ENCODE measurements at regions not wholly inside any gene's neighbourhood (a gene's known extent, or its start where the extent isn't known, plus 50 kb on each side); places are given as distances from the start of the nearest gene placed in this dataset.
"Not testable (repeated sequence)": the region's sequence is repeated elsewhere in the genome, so short reads cannot be mapped to it uniquely, and the experiment has no call there.

GRCh38 chrX:95762716-95763115 is 921.9 kb upstream of the DIAPH2 start:
- DNase-seq (ENCODE audit: low spot score), result no peak
- no peak for ATAC-seq

GRCh38 chrX:95764972-95765451 is 919.6 kb upstream of the DIAPH2 start:
- DNase-seq (ENCODE audit: low spot score) (no peak), ATAC-seq (peak; percentile 83)

GRCh38 chrX:95771198-95771597 is 913.4 kb upstream of the DIAPH2 start:
- not testable (repeated sequence) for DNase-seq (ENCODE audit: low spot score); ATAC-seq

- DNase-seq (ENCODE audit: low spot score), result no peak
- ATAC-seq, result no peak
These were observed 892.8 kb upstream of the DIAPH2 start for GRCh38 chrX:95791876-95792275.

GRCh38 chrX:95797344-95797743 is 887.3 kb upstream of the DIAPH2 start:
- no peak for DNase-seq (ENCODE audit: low spot score)
- no peak for ATAC-seq

GRCh38 chrX:95823796-95824195 is 860.8 kb upstream of the DIAPH2 start:
- no peak for DNase-seq (ENCODE audit: low spot score)
- ATAC-seq, result no peak

- no peak for ATAC-seq
- no peak for DNase-seq (ENCODE audit: low spot score)
These were observed 849.4 kb upstream of the DIAPH2 start for GRCh38 chrX:95835223-95835622.

- ATAC-seq (no peak), DNase-seq (ENCODE audit: low spot score) (no peak)
These were observed 848.1 kb upstream of the DIAPH2 start for GRCh38 chrX:95836517-95836916.

GRCh38 chrX:95841863-95842262 is 842.8 kb upstream of the DIAPH2 start:
- ATAC-seq, result no peak

GRCh38 chrX:95860127-95860526 is 824.5 kb upstream of the DIAPH2 start:
- DNase-seq (ENCODE audit: low spot score) (no peak), ATAC-seq (no peak)

More at GRCh38 chrX:95841863-95842262, 842.8 kb upstream of the DIAPH2 start:
- DNase-seq (ENCODE audit: low spot score), result no peak

GRCh38 chrX:95875661-95876060 is 809.0 kb upstream of the DIAPH2 start:
- no peak for DNase-seq (ENCODE audit: low spot score)

GRCh38 chrX:95878874-95879273 is 805.8 kb upstream of the DIAPH2 start:
- no peak for ATAC-seq
- DNase-seq (ENCODE audit: low spot score), result no peak

More at GRCh38 chrX:95875661-95876060, 809.0 kb upstream of the DIAPH2 start:
- ATAC-seq, result peak; percentile 39

- DNase-seq (ENCODE audit: low spot score), result no peak
- peak; percentile 67 for ATAC-seq
These were observed 800.5 kb upstream of the DIAPH2 start for GRCh38 chrX:95884186-95884585.

- no peak for DNase-seq (ENCODE audit: low spot score)
- peak; percentile 83 for ATAC-seq
These were observed 799.6 kb upstream of the DIAPH2 start for GRCh38 chrX:95885074-95885473.

GRCh38 chrX:95889279-95889678 is 795.4 kb upstream of the DIAPH2 start:
- ATAC-seq, result no peak
- DNase-seq (ENCODE audit: low spot score), result no peak

- no peak for DNase-seq (ENCODE audit: low spot score)
- ATAC-seq, result no peak
These were observed 791.0 kb upstream of the DIAPH2 start for GRCh38 chrX:95893636-95894035.

GRCh38 chrX:95903490-95903889 is 781.2 kb upstream of the DIAPH2 start:
- DNase-seq (ENCODE audit: low spot score) (no peak), ATAC-seq (no peak)

GRCh38 chrX:95903975-95904374 is 780.7 kb upstream of the DIAPH2 start:
- DNase-seq (ENCODE audit: low spot score) (no peak), ATAC-seq (no peak)

- ATAC-seq (no peak), DNase-seq (ENCODE audit: low spot score) (no peak)
These were observed 777.6 kb upstream of the DIAPH2 start for GRCh38 chrX:95907081-95907480.

- DNase-seq (ENCODE audit: low spot score) (no peak), ATAC-seq (no peak)
These were observed 773.6 kb upstream of the DIAPH2 start for GRCh38 chrX:95911062-95911461.

- DNase-seq (ENCODE audit: low spot score) (no peak), ATAC-seq (no peak)
These were observed 765.0 kb upstream of the DIAPH2 start for GRCh38 chrX:95919605-95920004.

- no peak for DNase-seq (ENCODE audit: low spot score)
- no peak for ATAC-seq
These were observed 739.1 kb upstream of the DIAPH2 start for GRCh38 chrX:95945528-95945927.

- ATAC-seq (no peak), DNase-seq (ENCODE audit: low spot score) (no peak)
These were observed 735.1 kb upstream of the DIAPH2 start for GRCh38 chrX:95949588-95949987.

GRCh38 chrX:95950679-95951078 is 734.0 kb upstream of the DIAPH2 start:
- DNase-seq (ENCODE audit: low spot score) (no peak), ATAC-seq (no peak)
